ENCODE measurements at regions not wholly inside any gene's neighbourhood (a gene's known extent, or its start where the extent isn't known, plus 50 kb on each side); places are given as distances from the start of the nearest gene placed in this dataset.

- peak; percentile 69 for DNase-seq (ENCODE audit: low spot score)
Observed at GRCh38 chr16:86087011-86087895, 188.3 kb downstream of the IRF8 start.

- DNase-seq (ENCODE audit: low spot score), result peak; percentile 82
Observed at GRCh38 chr16:86087896-86088230, 188.9 kb downstream of the IRF8 start.

GRCh38 chr16:86088287-86088686 is 189.3 kb downstream of the IRF8 start:
- peak; percentile 8 for DNase-seq (ENCODE audit: low spot score)

GRCh38 chr16:86088816-86089215 is 189.9 kb downstream of the IRF8 start:
- DNase-seq (ENCODE audit: low spot score), result peak; percentile 71

GRCh38 chr16:86089334-86089900 is 190.5 kb downstream of the IRF8 start:
- DNase-seq (ENCODE audit: low spot score), result peak; percentile 85

GRCh38 chr16:86089991-86090390 is 191.0 kb downstream of the IRF8 start:
- peak; percentile 22 for DNase-seq (ENCODE audit: low spot score)

GRCh38 chr16:86090461-86091170 is 191.7 kb downstream of the IRF8 start:
- DNase-seq (ENCODE audit: low spot score), result peak; percentile 51

- peak; percentile 57 for DNase-seq (ENCODE audit: low spot score)
Observed at GRCh38 chr16:86091976-86092375, 193.0 kb downstream of the IRF8 start.

- peak; percentile 81 for DNase-seq (ENCODE audit: low spot score)
Observed at GRCh38 chr16:86092586-86093480, 193.9 kb downstream of the IRF8 start.

- peak; percentile 87 for DNase-seq (ENCODE audit: low spot score)
Observed at GRCh38 chr16:86093801-86094750, 195.1 kb downstream of the IRF8 start.

GRCh38 chr16:86095131-86095752 is 196.3 kb downstream of the IRF8 start:
- DNase-seq (ENCODE audit: low spot score), result peak; percentile 72

- peak; percentile 45 for DNase-seq (ENCODE audit: low spot score)
Observed at GRCh38 chr16:86095906-86096485, 197.0 kb downstream of the IRF8 start.

GRCh38 chr16:86096850-86097249 is 197.9 kb downstream of the IRF8 start:
- peak; percentile 6 for DNase-seq (ENCODE audit: low spot score)

GRCh38 chr16:86099326-86099725 is 200.4 kb downstream of the IRF8 start:
- DNase-seq (ENCODE audit: low spot score), result peak; percentile 53

GRCh38 chr16:86100205-86101136 is 201.5 kb downstream of the IRF8 start:
- DNase-seq (ENCODE audit: low spot score), result peak; percentile 5

GRCh38 chr16:86101137-86101896 is 202.4 kb downstream of the IRF8 start:
- DNase-seq (ENCODE audit: low spot score), result peak; percentile 65

GRCh38 chr16:86101897-86102157 is 202.9 kb downstream of the IRF8 start:
- peak; percentile 71 for DNase-seq (ENCODE audit: low spot score)
